ENCODE measurements at regions not wholly inside any gene's neighbourhood (a gene's known extent, or its start where the extent isn't known, plus 50 kb on each side); places are given as distances from the start of the nearest gene placed in this dataset.

- no peak for TF ChIP-seq CTCF (IDR thresholded peaks at IDR 0.05)
- TF ChIP-seq POLR2AphosphoS5 (IDR thresholded peaks at IDR 0.05; ENCODE audit: insufficient read depth in 1 of 2, low read depth in 1 of 2), result no peak
- TF ChIP-seq POLR2A (IDR thresholded peaks at IDR 0.05), result no peak
Measured at GRCh38 chr21:27300770-27301169, 333.9 kb upstream of the ADAMTS5 start.

All from vagina (tissue), 2 donors.